Activated CD4-positive, alpha-beta T cell treated with anti-CD3 and anti-CD28 coated beads, Interleukin-2, Interleukin-6, amounts not matched to agents 100 ng/mL and 50 ng/mL, durations not matched to agents 16 hours and 8 hours (primary cell): ENCODE measurements at regions not wholly inside any gene's neighbourhood (a gene's known extent, or its start where the extent isn't known, plus 50 kb on each side); places are given as distances from the start of the nearest gene placed in this dataset.
"Not testable (repeated sequence)": the region's sequence is repeated elsewhere in the genome, so short reads cannot be mapped to it uniquely, and the experiment has no call there.

ENCODE experiments used
- DNase-seq: peaks from one replicate; pipeline ENCODE4 v3.0.0-alpha.2; 2020

- DNase-seq, result no peak
Observed at GRCh38 chr11:129731316-129731715, 84.3 kb upstream of the TMEM45B start.

- no peak for DNase-seq
Observed at GRCh38 chr11:129732941-129733340, 82.7 kb upstream of the TMEM45B start.

- no peak for DNase-seq
Observed at GRCh38 chr11:129733384-129733783, 82.3 kb upstream of the TMEM45B start.

- no peak for DNase-seq
Observed at GRCh38 chr11:129733981-129734380, 81.7 kb upstream of the TMEM45B start.

- DNase-seq, result no peak
Observed at GRCh38 chr11:129734654-129735053, 81.0 kb upstream of the TMEM45B start.

GRCh38 chr11:129737831-129738230 is 77.8 kb upstream of the TMEM45B start:
- no peak for DNase-seq

GRCh38 chr11:129738242-129738641 is 77.4 kb upstream of the TMEM45B start:
- DNase-seq, result no peak

- no peak for DNase-seq
Observed at GRCh38 chr11:129739339-129739738, 76.3 kb upstream of the TMEM45B start.

- DNase-seq, result no peak
Observed at GRCh38 chr11:129740125-129740719, 75.4 kb upstream of the TMEM45B start.

GRCh38 chr11:129743112-129743815 is 72.4 kb upstream of the TMEM45B start:
- DNase-seq, result no peak

- DNase-seq, result no peak
Observed at GRCh38 chr11:129747071-129747470, 68.6 kb upstream of the TMEM45B start.

- DNase-seq, result no peak
Observed at GRCh38 chr11:129749141-129749540, 66.5 kb upstream of the TMEM45B start.

- DNase-seq, result peak; percentile 77
Observed at GRCh38 chr11:129750343-129751292, 65.0 kb upstream of the TMEM45B start.

GRCh38 chr11:129751511-129751910 is 64.1 kb upstream of the TMEM45B start:
- no peak for DNase-seq

GRCh38 chr11:129763569-129763968 is 52.1 kb upstream of the TMEM45B start:
- DNase-seq, result not testable (repeated sequence)

GRCh38 chr11:129764204-129764603 is 51.4 kb upstream of the TMEM45B start:
- DNase-seq, result not testable (repeated sequence)
